ENCODE measurements at regions not wholly inside any gene's neighbourhood (a gene's known extent, or its start where the extent isn't known, plus 50 kb on each side); places are given as distances from the start of the nearest gene placed in this dataset.
A peak's percentile ranks its signal among the peaks of the same experiment; 100 is the strongest.

- intact Hi-C loops (cut with DNase I) = no loop called here
- Histone ChIP-seq H3K4me3 (no peak overlapping the region), H3K27ac (peak overlapping the region in 1 of 12 donors; percentile 61), H3K36me3 (no peaks in the 10 kb centered on the region), H3K4me1 (peaks cover 0 to 7% (median 0%) of the 10 kb centered on the region in 12 donors), H3K27me3 (no peaks in the 10 kb centered on the region), H3K9me3 (no peaks in the 10 kb centered on the region)
- no peak for TF ChIP-seq POLR2A (IDR thresholded peaks at IDR 0.05)
- TF ChIP-seq, protein P1, sequence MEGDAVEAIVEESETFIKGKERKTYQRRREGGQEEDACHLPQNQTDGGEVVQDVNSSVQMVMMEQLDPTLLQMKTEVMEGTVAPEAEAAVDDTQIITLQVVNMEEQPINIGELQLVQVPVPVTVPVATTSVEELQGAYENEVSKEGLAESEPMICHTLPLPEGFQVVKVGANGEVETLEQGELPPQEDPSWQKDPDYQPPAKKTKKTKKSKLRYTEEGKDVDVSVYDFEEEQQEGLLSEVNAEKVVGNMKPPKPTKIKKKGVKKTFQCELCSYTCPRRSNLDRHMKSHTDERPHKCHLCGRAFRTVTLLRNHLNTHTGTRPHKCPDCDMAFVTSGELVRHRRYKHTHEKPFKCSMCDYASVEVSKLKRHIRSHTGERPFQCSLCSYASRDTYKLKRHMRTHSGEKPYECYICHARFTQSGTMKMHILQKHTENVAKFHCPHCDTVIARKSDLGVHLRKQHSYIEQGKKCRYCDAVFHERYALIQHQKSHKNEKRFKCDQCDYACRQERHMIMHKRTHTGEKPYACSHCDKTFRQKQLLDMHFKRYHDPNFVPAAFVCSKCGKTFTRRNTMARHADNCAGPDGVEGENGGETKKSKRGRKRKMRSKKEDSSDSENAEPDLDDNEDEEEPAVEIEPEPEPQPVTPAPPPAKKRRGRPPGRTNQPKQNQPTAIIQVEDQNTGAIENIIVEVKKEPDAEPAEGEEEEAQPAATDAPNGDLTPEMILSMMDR (IDR thresholded peaks at IDR 0.05) = no peak
- ATAC-seq (no peak), DNase-seq (no peak)
- 97 to 99% (median 98%) methylated on average over 4 of the region's 4 CpGs for WGBS, 4 donors
These were observed 168.4 kb downstream of the TTC32 start for GRCh38 chr2:19733390-19733789.

GRCh38 chr2:19732255-19732654 lies 169.5 kb downstream of the TTC32 start:
- DNase-seq = no peak
- Histone ChIP-seq H3K27me3 (no peaks in the 10 kb centered on the region), H3K4me3 (no peak overlapping the region), H3K9me3 (no peaks in the 10 kb centered on the region), H3K4me1 (no peaks in the 10 kb centered on the region), H3K27ac (no peak overlapping the region), H3K36me3 (no peaks in the 10 kb centered on the region)
- no peak for ATAC-seq
- intact Hi-C loops (cut with DNase I) = no loop called here
- TF ChIP-seq, protein P1 (IDR thresholded peaks at IDR 0.05) = no peak
- no peak for TF ChIP-seq POLR2A (IDR thresholded peaks at IDR 0.05)
- WGBS, 4 donors = 94 to 98% (median 95%) methylated on average over 2 of the region's 2 CpGs

DNA sequence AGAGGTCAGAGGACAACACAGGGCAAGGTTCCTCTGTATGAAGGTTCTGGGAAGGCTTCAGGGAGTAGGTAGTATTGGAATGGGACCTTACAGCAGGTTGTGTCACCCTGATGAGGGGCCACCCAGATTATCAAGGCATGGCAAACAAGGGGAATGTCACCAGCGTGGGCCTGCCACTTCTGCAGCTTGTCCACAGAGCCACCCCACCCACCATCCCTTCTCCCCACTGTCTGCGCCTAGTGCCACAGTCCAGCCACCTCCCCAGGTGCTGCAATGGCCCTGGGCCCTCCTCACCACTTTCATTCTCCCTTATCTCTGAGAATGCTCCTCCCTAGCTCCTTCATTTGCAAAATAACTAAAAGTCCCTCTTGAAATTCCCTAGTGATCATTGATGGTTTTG lies 170.3 kb downstream of the TTC32 start:
- Histone ChIP-seq H3K27me3 (no peaks in the 10 kb centered on the region), H3K4me3 (no peak overlapping the region), H3K36me3 (no peaks in the 10 kb centered on the region), H3K27ac (no peak overlapping the region), H3K4me1 (no peaks in the 10 kb centered on the region), H3K9me3 (no peaks in the 10 kb centered on the region)
- no peak for DNase-seq
- intact Hi-C loops (cut with DNase I) = no loop called here
- no peak for ATAC-seq
- no peak for TF ChIP-seq POLR2A (IDR thresholded peaks at IDR 0.05)
- TF ChIP-seq, protein P1 (IDR thresholded peaks at IDR 0.05) = no peak
- 78 to 93% (median 89%) methylated on average over 2 of the region's 2 CpGs for WGBS, 4 donors

GRCh38 chr2:19731037-19731436 lies 170.7 kb downstream of the TTC32 start:
- 64 to 94% (median 75%) methylated on average over 3 of the region's 3 CpGs for WGBS, 4 donors

More at GRCh38 chr2:19731037-19731436, 170.7 kb downstream of the TTC32 start:
- no peaks in the 10 kb centered on the region for H3K27me3 ChIP-seq
- intact Hi-C loops (cut with DNase I) = no loop called here
- no peak overlapping the region for H3K27ac ChIP-seq
- no peak for DNase-seq
- H3K4me1 ChIP-seq = no peaks in the 10 kb centered on the region
- H3K36me3 ChIP-seq = no peaks in the 10 kb centered on the region
- TF ChIP-seq, protein P1 (IDR thresholded peaks at IDR 0.05) = no peak
- TF ChIP-seq POLR2A (IDR thresholded peaks at IDR 0.05) = no peak
- H3K4me3 ChIP-seq = no peak overlapping the region
- no peak for ATAC-seq
- H3K9me3 ChIP-seq = no peaks in the 10 kb centered on the region
